ENCODE measurements at regions not wholly inside any gene's neighbourhood (a gene's known extent, or its start where the extent isn't known, plus 50 kb on each side); places are given as distances from the start of the nearest gene placed in this dataset.
A peak's percentile ranks its signal among the peaks of the same experiment; 100 is the strongest.

DNA sequence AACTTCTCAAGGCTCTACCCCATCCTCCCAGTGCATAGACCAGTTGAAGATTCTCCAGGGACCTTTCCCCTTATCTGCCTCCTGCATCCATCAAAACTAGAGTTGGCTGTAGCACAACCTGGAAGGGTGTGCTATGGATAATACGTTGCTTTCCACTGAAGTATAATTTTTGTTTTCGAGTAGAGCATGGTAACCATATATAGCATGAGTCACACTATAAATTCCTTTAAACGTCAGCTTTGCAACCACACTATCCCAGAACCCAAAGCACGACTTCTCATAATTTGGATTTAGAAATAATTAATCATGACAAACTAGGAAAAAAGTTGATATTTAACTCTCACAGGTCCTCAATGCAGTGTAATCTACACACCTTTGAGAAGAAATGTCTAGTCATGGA is 138.3 kb upstream of the NBEA start:
- no peak for DNase-seq (ENCODE audit: low read depth in 2 of 2)
- H3K4me3 ChIP-seq (replicated peaks in 1 of 2; ENCODE audit: low read depth in 2 of 2, low read length in 2 of 2): no peak overlapping the region
- TF ChIP-seq, protein P1, sequence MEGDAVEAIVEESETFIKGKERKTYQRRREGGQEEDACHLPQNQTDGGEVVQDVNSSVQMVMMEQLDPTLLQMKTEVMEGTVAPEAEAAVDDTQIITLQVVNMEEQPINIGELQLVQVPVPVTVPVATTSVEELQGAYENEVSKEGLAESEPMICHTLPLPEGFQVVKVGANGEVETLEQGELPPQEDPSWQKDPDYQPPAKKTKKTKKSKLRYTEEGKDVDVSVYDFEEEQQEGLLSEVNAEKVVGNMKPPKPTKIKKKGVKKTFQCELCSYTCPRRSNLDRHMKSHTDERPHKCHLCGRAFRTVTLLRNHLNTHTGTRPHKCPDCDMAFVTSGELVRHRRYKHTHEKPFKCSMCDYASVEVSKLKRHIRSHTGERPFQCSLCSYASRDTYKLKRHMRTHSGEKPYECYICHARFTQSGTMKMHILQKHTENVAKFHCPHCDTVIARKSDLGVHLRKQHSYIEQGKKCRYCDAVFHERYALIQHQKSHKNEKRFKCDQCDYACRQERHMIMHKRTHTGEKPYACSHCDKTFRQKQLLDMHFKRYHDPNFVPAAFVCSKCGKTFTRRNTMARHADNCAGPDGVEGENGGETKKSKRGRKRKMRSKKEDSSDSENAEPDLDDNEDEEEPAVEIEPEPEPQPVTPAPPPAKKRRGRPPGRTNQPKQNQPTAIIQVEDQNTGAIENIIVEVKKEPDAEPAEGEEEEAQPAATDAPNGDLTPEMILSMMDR (IDR thresholded peaks at IDR 0.05; ENCODE audit: low read depth, low read length): no peak

DNA sequence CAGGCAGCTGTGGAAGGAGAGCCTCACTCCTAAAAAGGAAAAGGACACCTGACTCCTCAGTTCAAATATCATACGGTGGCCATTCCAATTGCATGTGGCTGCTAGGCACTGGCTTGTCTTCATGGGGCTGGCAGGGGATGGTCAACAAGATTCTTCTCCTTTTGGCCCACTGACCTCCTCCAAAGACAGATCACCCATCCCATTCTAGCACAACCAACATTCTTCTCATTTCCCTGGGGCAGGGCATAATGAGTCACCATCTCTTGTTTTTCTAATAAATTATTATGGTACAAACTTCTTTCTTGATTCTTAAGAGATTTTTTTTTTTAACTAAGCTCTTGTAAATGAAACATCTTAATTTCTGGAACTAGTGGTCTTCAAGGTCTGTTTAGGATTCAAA is 136.7 kb upstream of the NBEA start:
- DNase-seq (ENCODE audit: low read depth in 2 of 2): no peak
- H3K4me3 ChIP-seq (replicated peaks in 1 of 2; ENCODE audit: low read depth in 2 of 2, low read length in 2 of 2): no peak overlapping the region
- TF ChIP-seq, protein P1 (IDR thresholded peaks at IDR 0.05; ENCODE audit: low read depth, low read length): no peak

DNA sequence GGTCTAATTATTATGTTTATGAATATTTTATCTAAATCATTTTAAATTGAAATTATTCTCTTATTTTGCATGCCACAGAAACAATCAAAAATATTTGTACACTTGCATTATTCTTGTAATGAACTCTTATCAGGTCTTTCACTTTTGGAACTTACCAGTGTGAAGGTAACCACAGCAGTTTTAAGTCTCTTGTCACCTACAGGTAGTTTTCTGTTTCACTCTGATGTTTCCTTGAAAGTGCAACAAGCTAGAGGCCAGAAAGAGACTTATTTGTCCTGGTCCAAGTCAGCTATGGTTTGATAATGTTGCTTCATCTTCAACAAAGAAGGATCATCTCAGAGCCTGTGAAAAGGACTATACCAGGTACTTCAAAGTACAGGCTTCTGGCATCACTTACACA is 133.4 kb upstream of the NBEA start:
- DNase-seq (ENCODE audit: low read depth in 2 of 2): no peak
- TF ChIP-seq, protein P1 (IDR thresholded peaks at IDR 0.05; ENCODE audit: low read depth, low read length): no peak

DNA sequence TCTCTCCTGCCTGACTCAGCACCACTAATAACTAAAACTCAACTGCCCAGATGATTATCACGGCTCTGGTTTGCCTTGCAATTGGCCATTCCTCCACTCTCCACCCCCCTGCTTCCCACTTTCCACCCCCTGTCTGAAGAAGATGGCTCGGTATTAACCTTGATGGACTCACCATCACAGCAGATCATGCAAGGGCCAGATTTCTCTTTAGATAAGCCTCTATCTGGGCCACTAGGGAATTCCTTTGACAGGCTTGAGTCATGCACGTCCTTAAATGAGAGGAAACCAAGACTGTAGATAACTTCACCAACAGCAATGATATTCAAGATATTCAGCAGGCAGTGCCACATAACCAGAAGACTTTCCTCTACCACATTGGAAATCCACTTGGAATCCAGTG is 131.1 kb upstream of the NBEA start:
- DNase-seq (ENCODE audit: low read depth in 2 of 2): no peak
- H3K4me3 ChIP-seq (replicated peaks in 1 of 2; ENCODE audit: low read depth in 2 of 2, low read length in 2 of 2): no peak overlapping the region
- TF ChIP-seq, protein P1 (IDR thresholded peaks at IDR 0.05; ENCODE audit: low read depth, low read length): no peak

More for the DNA sequence above, 133.4 kb upstream of the NBEA start:
- H3K4me3 ChIP-seq (replicated peaks in 1 of 2; ENCODE audit: low read depth in 2 of 2, low read length in 2 of 2): no peak overlapping the region

DNA sequence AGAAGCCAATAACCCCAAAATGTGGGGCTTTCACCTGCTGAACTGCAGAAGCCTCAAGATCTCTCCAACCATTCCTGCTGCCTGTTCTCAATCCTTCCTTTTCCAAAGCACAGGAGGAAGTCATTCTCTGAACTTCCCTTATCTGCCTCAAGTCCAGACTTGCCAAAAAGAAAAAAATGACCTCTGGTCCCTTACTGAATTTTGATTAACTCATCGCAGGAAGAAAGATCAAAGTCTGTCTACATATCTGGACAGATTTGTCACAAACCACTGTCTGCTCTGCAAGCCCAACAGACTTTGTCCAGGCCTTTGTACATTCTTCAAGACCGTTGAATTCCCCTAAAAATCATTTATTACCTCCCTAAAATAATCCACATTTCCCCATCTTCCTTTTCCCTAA is 126.5 kb upstream of the NBEA start:
- H3K4me3 ChIP-seq (replicated peaks in 1 of 2; ENCODE audit: low read depth in 2 of 2, low read length in 2 of 2): no peak overlapping the region
- TF ChIP-seq, protein P1 (IDR thresholded peaks at IDR 0.05; ENCODE audit: low read depth, low read length): no peak

DNA sequence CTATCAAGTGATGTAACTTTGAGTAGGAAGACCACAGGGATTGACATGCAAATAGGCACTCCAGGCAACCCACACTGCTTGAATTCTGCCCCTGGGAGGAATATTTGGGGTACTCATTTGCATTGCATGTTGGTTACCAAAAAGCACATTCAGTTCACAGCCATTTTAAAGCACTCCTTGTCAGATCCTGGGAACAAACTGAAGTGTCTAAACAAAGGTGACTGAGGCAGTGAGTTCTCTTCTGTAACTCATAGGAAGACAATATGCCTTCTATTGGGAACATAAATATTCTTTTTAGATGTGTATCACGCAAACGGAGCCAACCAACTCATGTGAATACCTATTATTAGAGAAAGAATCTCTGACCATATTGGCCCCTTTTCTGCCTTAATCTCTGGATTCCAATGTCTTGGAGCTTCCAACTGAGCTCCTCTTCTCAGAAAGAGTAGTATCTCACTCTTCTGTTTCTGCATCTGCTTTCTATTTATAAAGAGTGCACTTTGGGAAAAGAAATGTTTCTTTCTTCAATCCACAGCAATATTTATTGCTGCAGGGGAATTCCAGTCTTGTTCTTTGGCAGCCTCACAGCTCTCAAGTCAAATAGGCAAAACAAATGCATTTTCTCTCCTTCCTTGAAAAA is 125.7 kb upstream of the NBEA start:
- TF ChIP-seq, protein P1 (IDR thresholded peaks at IDR 0.05; ENCODE audit: low read depth, low read length): no peak
- peak in 1 of 2 donors; percentile 3 for DNase-seq (ENCODE audit: low read depth in 2 of 2)

More for the DNA sequence above, 126.5 kb upstream of the NBEA start:
- no peak for DNase-seq (ENCODE audit: low read depth in 2 of 2)

More for the DNA sequence above, 125.7 kb upstream of the NBEA start:
- H3K4me3 ChIP-seq (replicated peaks in 1 of 2; ENCODE audit: low read depth in 2 of 2, low read length in 2 of 2): no peak overlapping the region

Measured in cardiac fibroblast (primary cell).